Panc1 (cell line): ENCODE measurements at regions not wholly inside any gene's neighbourhood (a gene's known extent, or its start where the extent isn't known, plus 50 kb on each side); places are given as distances from the start of the nearest gene placed in this dataset.

Experiments
- POLR2AphosphoS5 ChIP-seq: IDR thresholded peaks from 2 replicates; pipeline ENCODE4 v1.6.1; 2012; ENCODE audit warnings: mild to moderate bottlenecking, low read depth, low read length, moderate library complexity
- SIN3A ChIP-seq: IDR thresholded peaks from 2 replicates; pipeline ENCODE4 v1.6.1; 2012; ENCODE audit warnings: low read depth, mild to moderate bottlenecking, low read length, moderate library complexity, borderline replicate concordance; ENCODE audit not compliant: insufficient read depth
- TCF7L2 ChIP-seq: IDR thresholded peaks from 2 replicates; pipeline ENCODE4 v1.6.1; 2011; ENCODE audit warnings: mild to moderate bottlenecking, low read depth, low read length, inconsistent platforms
- TF ChIP-seq, protein P1 (sequence below): fragments of 450-650 bp; IDR thresholded peaks from 2 replicates; pipeline ENCODE4 v1.5.1; 2017; ENCODE audit warnings: mild to moderate bottlenecking
- TF ChIP-seq, protein P2 (sequence below), 2 experiments: IDR thresholded peaks; 2 replicates each; pipeline ENCODE4 v1.6.1; 2011 to 2012; ENCODE audit warnings: low read depth in 2 of 2, control low read depth in 1 of 2, low read length in 1 of 2, mild to moderate bottlenecking in 1 of 2, moderate library complexity in 1 of 2; ENCODE audit not compliant: insufficient read depth in 1 of 2

DNA sequence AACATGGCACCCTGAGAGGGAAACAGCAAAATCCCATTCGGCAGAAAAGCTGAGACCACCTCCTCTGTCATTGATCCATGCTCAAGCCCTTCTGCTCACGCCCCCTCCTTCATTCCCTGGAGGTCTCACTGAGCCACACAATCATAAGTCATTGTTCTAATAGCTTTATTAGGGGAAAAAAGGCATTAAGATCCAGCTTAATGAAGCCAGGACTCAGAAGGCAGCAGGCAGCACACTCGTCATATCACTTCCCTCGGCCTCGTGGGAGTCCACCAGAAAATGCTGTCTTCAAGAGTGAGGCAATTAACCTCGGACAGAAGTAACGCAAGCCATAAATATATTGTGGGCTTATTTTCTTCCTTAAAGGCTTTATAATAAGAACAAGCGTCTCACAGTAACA is 153.9 kb upstream of the PPP2R3A start:
- TF ChIP-seq, protein P1, sequence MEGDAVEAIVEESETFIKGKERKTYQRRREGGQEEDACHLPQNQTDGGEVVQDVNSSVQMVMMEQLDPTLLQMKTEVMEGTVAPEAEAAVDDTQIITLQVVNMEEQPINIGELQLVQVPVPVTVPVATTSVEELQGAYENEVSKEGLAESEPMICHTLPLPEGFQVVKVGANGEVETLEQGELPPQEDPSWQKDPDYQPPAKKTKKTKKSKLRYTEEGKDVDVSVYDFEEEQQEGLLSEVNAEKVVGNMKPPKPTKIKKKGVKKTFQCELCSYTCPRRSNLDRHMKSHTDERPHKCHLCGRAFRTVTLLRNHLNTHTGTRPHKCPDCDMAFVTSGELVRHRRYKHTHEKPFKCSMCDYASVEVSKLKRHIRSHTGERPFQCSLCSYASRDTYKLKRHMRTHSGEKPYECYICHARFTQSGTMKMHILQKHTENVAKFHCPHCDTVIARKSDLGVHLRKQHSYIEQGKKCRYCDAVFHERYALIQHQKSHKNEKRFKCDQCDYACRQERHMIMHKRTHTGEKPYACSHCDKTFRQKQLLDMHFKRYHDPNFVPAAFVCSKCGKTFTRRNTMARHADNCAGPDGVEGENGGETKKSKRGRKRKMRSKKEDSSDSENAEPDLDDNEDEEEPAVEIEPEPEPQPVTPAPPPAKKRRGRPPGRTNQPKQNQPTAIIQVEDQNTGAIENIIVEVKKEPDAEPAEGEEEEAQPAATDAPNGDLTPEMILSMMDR = no peak
- TF ChIP-seq, protein P2, sequence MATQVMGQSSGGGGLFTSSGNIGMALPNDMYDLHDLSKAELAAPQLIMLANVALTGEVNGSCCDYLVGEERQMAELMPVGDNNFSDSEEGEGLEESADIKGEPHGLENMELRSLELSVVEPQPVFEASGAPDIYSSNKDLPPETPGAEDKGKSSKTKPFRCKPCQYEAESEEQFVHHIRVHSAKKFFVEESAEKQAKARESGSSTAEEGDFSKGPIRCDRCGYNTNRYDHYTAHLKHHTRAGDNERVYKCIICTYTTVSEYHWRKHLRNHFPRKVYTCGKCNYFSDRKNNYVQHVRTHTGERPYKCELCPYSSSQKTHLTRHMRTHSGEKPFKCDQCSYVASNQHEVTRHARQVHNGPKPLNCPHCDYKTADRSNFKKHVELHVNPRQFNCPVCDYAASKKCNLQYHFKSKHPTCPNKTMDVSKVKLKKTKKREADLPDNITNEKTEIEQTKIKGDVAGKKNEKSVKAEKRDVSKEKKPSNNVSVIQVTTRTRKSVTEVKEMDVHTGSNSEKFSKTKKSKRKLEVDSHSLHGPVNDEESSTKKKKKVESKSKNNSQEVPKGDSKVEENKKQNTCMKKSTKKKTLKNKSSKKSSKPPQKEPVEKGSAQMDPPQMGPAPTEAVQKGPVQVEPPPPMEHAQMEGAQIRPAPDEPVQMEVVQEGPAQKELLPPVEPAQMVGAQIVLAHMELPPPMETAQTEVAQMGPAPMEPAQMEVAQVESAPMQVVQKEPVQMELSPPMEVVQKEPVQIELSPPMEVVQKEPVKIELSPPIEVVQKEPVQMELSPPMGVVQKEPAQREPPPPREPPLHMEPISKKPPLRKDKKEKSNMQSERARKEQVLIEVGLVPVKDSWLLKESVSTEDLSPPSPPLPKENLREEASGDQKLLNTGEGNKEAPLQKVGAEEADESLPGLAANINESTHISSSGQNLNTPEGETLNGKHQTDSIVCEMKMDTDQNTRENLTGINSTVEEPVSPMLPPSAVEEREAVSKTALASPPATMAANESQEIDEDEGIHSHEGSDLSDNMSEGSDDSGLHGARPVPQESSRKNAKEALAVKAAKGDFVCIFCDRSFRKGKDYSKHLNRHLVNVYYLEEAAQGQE (IDR thresholded peaks at IDR 0.05; ENCODE audit: insufficient read depth in 1 of 2, low read depth in 2 of 2, low read length in 1 of 2) = no peak
- TF ChIP-seq SIN3A = no peak
- no peak for TF ChIP-seq POLR2AphosphoS5
- TF ChIP-seq TCF7L2 = no peak
